ENCODE measurements at regions not wholly inside any gene's neighbourhood (a gene's known extent, or its start where the extent isn't known, plus 50 kb on each side); places are given as distances from the start of the nearest gene placed in this dataset.

DNA sequence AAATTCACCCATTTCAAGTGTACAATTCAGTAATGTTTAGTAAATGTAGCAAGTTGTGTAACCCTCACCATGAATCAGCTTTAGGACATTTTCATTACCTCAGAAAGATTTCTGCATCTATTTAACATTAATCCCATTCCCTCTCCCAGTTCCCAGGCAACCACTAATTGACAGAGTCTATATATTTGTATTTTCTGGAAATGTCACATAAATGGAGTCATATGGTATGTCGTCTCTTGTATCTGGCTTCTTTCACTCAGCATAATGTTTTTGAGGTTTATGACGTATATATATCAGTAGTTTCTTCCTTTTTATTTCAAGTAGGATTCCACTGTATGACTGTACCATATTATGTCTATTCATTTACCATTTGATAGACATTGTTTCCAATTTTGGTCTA, 199.8 kb downstream of the CYB561 start:
- Mint-ChIP-seq H3K4me1 (ENCODE audit: low read depth) (peaks cover 9% of the 10 kb centered on the region), H3K27me3 (no peaks in the 10 kb centered on the region), H3K4me3 (ENCODE audit: low read depth) (no peak overlapping the region), H3K27ac (no peak overlapping the region), H3K36me3 (ENCODE audit: insufficient read depth) (no peaks in the 10 kb centered on the region), H3K9me3 (ENCODE audit: low read depth) (peaks cover 6% of the 10 kb centered on the region)
- no peak for DNase-seq (ENCODE audit: low spot score, unreplicated experiment)
- TF ChIP-seq, protein P1, sequence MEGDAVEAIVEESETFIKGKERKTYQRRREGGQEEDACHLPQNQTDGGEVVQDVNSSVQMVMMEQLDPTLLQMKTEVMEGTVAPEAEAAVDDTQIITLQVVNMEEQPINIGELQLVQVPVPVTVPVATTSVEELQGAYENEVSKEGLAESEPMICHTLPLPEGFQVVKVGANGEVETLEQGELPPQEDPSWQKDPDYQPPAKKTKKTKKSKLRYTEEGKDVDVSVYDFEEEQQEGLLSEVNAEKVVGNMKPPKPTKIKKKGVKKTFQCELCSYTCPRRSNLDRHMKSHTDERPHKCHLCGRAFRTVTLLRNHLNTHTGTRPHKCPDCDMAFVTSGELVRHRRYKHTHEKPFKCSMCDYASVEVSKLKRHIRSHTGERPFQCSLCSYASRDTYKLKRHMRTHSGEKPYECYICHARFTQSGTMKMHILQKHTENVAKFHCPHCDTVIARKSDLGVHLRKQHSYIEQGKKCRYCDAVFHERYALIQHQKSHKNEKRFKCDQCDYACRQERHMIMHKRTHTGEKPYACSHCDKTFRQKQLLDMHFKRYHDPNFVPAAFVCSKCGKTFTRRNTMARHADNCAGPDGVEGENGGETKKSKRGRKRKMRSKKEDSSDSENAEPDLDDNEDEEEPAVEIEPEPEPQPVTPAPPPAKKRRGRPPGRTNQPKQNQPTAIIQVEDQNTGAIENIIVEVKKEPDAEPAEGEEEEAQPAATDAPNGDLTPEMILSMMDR (IDR thresholded peaks at IDR 0.05; ENCODE audit: unreplicated experiment): no peak

DNA sequence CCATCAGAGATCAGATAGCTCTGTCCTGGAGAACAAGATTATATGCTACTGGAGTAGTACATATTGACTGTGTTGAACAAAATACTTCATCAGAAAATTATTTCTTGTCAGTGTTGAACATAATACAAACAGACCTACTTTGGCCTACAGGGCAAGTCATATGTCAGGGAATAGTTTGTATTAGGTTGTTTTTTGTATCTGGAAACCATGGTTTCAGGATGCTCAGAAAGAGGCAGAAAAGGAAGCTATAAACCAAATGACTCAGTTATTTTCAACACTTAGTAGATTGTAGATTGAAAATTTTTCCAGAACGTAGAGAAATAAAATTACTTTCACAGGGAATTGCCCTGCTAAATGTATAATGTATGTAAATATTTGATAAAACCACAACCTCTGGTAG, 198.4 kb downstream of the CYB561 start:
- DNase-seq (ENCODE audit: low spot score, unreplicated experiment): no peak
- TF ChIP-seq, protein P1 (IDR thresholded peaks at IDR 0.05; ENCODE audit: unreplicated experiment): no peak
- peaks cover 9% of the 10 kb centered on the region for H3K4me1 Mint-ChIP-seq (ENCODE audit: low read depth)
- no peaks in the 10 kb centered on the region for H3K27me3 Mint-ChIP-seq
- H3K36me3 Mint-ChIP-seq (ENCODE audit: insufficient read depth): no peaks in the 10 kb centered on the region
- no peak overlapping the region for H3K4me3 Mint-ChIP-seq (ENCODE audit: low read depth)
- H3K27ac Mint-ChIP-seq: no peak overlapping the region
- peaks cover 6% of the 10 kb centered on the region for H3K9me3 Mint-ChIP-seq (ENCODE audit: low read depth)

DNA sequence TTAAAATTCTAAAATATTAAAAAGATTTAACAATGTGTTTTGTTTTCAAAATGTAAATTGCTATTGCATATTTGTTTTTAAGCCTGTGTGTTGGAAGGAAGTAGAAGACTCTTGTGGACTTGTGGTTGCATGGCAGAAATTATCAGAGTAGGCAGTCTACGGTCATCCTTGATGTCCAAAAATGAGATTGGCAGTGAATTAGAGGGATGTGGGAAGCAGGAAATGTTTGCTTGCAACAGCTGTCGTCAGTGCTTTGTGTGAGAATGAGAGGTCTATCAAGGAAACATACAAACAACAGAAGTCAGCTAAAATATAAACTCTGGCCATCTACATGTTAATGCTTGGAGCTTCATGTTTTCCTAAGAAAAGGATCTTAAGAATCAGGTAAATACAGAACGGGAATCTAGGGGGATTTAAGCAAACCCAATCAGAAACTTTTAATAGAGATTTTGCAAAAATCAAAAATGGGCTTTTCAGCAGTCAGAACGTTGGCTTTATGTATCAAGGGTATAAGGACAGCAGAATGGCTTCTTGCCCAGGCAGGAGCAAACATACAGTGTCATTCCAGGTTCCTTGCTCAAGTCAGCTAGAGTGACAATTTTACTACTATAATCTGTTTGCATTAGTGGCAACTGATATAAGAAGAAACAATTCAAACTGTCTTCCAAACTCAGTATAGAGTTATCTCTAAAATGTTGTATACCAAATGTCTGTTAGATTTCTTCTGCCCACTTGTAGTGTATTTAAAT, 196.7 kb downstream of the CYB561 start:
- H3K4me1 Mint-ChIP-seq (ENCODE audit: low read depth): peaks cover 9% of the 10 kb centered on the region
- no peak for DNase-seq (ENCODE audit: low spot score, unreplicated experiment)
- TF ChIP-seq, protein P1 (IDR thresholded peaks at IDR 0.05; ENCODE audit: unreplicated experiment): no peak
- H3K27ac Mint-ChIP-seq: no peak overlapping the region
- H3K9me3 Mint-ChIP-seq (ENCODE audit: low read depth): peaks cover 6% of the 10 kb centered on the region
- H3K4me3 Mint-ChIP-seq (ENCODE audit: low read depth): no peak overlapping the region
- H3K27me3 Mint-ChIP-seq: no peaks in the 10 kb centered on the region
- H3K36me3 Mint-ChIP-seq (ENCODE audit: insufficient read depth): no peaks in the 10 kb centered on the region

DNA sequence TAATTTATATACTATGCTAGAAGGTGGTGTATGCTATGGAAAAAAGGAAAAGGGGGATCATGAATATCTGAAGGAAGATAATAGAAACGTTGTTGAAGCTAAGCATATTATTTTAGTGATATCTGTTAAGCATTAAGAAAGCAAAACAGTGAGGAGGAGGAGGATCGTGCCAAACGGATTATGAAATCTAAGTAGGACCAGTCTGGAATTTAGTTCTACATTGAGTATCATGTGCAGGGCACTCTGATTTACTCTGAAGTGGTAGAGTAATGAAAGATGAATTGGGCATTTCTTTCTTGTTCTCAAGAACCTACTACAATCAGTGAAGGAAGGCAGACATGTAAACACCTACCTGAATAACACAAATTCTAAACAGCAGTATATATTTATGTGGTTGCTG, 195.3 kb downstream of the CYB561 start:
- no peak for DNase-seq (ENCODE audit: low spot score, unreplicated experiment)
- Mint-ChIP-seq H3K27me3 (no peaks in the 10 kb centered on the region), H3K9me3 (ENCODE audit: low read depth) (peaks cover 8% of the 10 kb centered on the region), H3K4me1 (ENCODE audit: low read depth) (peaks cover 9% of the 10 kb centered on the region), H3K27ac (no peak overlapping the region), H3K4me3 (ENCODE audit: low read depth) (no peak overlapping the region), H3K36me3 (ENCODE audit: insufficient read depth) (peaks cover 5% of the 10 kb centered on the region)
- TF ChIP-seq, protein P1 (IDR thresholded peaks at IDR 0.05; ENCODE audit: unreplicated experiment): no peak

DNA sequence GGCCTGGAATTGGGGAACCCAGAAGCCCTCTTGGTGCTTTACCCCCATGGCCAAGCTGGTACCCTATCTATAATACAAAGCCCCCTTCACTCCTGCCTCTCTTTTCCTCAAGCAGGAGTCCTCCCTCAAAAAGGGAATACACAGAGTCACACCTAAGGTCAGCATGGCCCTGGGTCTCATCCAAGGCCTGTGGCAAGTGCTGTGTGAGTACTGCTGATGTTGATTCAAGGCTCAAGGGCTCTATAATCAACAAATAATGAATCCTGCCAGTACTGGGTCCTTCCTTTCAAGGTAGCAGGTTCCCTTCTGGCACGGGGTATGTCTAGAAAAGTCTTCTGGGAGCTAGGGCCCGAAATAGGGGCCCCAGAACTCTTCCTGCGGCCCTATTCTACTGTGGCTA, 187.3 kb downstream of the CYB561 start:
- no peaks in the 10 kb centered on the region for H3K4me1 Mint-ChIP-seq (ENCODE audit: low read depth)
- H3K36me3 Mint-ChIP-seq (ENCODE audit: insufficient read depth): peaks cover 5% of the 10 kb centered on the region
- H3K4me3 Mint-ChIP-seq (ENCODE audit: low read depth): no peak overlapping the region
- H3K27me3 Mint-ChIP-seq: no peaks in the 10 kb centered on the region
- DNase-seq (ENCODE audit: low spot score, unreplicated experiment): no peak
- H3K9me3 Mint-ChIP-seq (ENCODE audit: low read depth): peaks cover 21% of the 10 kb centered on the region
- H3K27ac Mint-ChIP-seq: no peak overlapping the region
- TF ChIP-seq, protein P1 (IDR thresholded peaks at IDR 0.05; ENCODE audit: unreplicated experiment): no peak
